AG20443 (cell line): ENCODE measurements at regions not wholly inside any gene's neighbourhood (a gene's known extent, or its start where the extent isn't known, plus 50 kb on each side); places are given as distances from the start of the nearest gene placed in this dataset.

Experiments
- DNase-seq: peaks from one replicate; pipeline ENCODE4 v3.0.0; 2012; ENCODE audit warnings: low spot score, mixed read lengths

DNA sequence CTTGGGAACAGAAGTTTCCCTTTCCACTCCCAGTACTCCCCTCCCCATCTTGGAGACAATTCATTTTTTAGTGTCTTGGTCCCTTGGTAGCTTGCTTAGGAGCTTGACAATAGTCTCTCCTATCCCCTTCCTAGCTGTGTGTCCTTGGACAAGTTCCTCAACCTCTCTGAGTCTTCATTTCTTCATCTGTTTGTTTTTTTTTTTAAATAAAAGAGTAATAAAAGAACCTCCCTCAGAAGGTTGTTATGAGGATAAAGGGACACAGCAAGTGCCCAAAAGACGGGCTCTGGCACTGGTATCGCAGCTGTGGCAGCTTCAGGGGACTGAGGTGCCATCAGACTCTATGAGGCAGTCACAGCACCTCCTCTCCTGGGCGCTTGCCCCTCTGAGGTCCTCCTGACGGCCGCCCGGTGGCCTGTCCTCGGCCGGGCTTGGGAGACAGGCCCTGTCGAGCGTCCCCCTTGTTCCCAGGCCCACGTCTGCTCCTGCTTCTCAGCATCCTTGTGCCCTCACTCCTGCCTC is 689.2 kb downstream of the MATN1 start:
- no peak for DNase-seq

DNA sequence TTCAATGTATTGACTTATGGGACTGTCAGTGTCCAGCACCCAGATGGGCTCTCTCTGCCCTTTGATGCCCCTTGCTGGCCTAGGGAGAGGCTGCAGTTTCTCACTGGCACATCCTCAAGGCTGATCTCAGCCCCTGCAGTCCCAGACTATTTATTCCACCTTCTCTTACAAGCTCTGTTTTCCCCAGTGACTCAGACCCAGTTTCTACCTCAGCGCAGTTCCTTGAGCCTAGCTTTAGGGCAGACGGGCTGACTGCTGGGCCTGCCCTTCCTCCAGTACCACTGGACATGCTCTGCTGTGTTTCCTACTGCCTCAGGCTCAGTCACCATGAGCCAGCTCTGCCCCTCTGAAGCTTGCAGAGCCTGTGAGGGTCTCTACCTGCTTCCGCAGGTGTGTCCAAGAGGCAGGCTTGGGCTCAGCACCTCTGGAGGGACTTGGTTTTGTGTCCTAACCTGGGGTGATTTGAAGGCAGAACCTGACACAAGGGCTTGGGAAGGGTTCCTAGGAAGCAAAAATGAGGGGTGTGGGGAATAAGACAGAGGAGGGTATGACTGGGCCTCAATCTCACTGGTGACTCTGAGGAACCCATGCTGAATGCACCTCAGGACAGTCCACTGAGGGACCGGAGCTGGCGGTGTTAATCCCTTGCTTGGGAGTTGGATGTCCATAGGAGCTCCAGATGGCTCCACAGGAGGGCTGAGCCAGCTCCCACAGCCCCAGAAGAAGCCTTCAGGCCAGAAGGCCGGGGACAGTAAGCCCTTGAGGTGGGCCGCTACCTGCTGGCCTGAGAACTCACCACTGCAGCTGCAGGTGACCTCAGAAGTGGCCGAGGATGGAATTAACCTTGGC is 689.9 kb downstream of the MATN1 start:
- no peak for DNase-seq

DNA sequence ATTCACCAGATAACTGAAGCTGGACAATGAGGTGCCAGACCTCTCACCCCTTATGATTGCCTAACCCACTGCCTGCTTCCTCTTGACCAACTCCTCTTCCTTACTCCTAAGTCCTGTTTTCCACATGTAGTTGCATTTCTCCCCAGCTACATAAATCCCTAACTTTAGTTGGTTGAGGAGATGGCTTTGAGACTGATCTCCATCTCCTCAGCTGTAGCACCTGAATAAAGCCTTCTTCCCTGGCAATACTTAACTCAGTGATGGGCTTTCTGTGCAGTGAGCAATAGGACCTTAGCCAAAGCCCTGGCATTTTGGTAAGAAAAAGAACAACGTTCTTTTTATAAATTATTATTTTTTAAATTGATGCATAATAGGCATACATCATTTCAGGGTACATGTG is 691.1 kb downstream of the MATN1 start:
- DNase-seq: no peak

DNA sequence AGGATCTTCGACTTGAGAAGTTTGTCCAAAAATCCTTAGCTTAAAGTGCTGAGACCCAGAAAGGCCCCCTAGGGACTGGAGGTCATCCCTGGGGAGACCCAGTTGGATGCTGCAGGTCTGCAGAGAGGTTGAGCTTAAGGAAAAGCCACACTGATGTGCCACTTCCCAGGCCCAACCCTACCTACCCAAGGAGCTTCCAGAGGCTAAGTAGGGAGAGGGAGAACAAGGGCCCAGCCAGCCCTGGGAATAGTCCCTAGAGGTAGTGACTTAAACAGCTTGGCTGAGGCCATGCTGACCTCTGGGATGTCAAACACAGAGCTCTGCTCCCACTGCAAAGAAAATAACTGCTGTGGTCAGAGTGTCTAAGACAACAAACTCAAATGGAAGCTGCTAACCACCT is 693.7 kb downstream of the MATN1 start:
- DNase-seq: no peak

DNA sequence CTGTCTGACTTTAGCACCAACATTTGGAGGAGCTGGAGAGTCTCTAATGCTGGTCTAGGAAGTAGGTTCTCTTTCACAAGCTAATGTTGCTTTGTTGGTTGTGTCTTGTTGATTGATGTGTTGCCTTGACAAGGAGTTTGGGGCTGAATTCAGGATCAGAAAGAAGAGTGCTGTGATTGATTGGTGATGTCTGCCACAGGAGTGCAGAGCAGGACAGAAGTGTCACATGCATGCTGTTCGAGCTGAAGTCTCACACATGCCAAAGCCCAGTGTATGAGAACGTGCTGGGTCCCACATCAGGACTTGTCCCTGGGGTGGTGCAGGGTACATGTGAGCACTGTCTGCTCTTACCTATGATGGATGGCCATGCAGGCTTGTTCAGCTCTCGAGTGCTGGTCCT is 694.4 kb downstream of the MATN1 start:
- DNase-seq: no peak

DNA sequence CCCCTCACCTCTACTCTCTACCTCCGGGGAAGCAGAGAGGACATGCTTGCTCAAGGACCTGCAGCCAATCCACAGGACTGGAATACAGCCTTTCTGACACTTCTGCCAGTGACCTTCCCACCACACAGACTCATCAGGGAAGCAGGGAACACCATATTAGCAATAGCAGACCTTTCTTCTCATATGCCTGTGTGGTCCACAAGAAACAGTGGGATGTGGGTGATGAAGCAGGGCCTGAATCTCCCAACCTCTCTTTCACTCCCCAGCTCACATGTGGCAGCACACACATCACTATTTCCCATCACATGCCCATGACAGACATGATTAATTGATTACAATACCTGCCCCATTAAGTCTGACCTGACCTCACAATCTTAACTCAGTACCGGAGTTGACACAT is 695.1 kb downstream of the MATN1 start:
- DNase-seq: no peak

DNA sequence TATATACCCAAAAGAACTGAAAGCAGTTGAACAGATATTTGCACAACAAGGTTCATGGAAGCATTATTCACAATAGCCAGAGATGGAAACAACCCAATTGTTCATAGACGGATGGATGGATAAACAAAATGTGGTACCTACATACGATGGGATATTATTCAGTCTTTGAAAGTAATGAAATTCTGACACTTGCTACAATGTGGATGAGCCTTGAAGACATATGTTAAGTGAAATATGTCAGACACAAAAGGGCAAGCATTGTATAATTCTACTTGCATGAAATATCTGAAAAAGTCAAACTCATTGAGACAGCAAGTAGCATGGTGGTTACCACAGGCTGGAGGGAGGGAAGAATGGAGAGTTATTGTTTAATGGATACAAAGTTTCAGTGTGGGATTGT is 696.1 kb downstream of the MATN1 start:
- no peak for DNase-seq

DNA sequence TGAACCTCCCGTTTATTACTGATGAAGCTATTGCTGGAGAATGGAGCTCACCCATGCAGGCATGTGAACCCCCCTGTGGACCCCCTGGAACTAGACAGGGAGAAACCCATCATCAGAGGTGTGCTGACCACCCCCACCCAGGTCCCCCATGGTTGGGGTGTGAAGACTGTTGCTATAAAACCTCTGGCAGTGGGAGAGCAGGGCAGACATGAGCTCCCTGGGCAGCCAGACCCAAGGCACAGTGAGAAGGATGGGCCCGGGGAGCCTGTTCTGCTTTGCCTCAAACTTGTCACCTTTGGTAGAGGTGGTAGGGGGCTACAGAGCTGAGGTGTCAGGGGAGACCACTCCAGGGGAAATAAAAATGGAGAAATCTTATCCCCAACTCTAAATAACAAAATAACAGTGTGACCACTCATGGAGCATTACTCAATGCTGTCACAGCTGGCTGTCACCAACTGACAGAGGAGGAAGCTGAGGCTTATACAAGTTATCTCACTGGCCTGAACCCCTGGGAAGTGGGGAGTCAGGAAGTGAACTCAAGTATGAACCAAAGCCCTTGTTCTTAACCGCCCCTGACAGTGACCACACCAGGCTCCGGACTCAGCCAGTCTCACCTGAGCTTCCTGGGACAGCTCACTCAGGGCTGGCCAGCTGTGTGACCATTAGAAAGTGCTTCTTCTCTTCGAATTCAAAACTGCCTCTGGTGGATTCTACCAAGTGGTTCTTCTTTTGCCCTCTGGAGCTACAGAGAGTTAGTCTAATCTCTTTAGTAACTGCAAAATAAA is 698.8 kb downstream of the MATN1 start:
- no peak for DNase-seq

DNA sequence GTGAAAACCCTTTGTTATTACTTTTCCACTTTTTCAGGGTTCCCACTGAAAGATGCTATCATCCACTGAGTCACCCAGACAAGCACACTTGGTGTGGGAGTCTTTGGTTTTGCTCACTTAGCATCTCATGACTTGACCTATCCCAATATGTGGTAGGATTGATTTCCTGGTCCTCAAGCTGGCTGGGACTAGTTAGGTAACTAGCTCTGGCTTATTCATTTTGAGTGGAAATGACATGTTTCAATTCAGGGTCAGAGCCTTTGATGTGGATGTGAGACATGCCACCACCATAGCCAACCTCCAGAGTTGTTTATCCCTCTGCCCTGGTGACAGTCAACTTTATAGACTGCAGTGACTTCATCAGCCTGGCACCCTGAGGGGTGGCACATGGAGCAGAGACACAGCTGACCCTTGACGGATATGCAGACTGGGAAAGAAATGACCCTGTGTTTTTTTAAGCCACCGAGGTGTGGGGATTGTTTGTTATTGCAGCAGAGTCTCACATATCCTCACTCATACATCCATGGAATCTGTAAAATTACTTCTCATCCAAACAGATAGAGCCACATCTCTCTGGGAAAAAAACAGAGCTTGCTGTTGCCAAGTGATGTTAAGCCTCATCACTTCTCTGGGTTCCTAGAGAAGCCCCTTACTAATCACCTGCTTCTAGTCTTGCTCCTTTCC is 699.9 kb downstream of the MATN1 start:
- DNase-seq: no peak

DNA sequence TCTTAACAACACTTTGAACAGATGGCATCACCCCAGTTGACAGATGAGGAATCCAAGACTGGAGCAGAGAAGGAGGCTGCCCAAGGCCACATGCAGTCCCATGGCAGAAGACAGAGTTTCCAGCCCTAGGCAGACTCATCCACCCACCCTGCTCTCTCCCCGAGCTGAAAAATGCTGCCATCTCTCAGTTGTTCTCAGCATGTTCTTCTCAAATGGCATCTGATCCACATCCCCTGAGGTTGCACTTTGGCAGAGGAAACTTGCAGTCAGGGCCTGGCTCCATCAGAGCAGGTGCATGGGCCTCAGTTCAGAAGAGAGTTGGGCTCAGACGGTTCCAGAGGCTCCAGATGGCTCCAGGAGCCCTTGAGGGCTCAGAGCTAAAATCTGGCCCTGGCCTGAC is 709.4 kb downstream of the MATN1 start:
- DNase-seq: no peak

DNA sequence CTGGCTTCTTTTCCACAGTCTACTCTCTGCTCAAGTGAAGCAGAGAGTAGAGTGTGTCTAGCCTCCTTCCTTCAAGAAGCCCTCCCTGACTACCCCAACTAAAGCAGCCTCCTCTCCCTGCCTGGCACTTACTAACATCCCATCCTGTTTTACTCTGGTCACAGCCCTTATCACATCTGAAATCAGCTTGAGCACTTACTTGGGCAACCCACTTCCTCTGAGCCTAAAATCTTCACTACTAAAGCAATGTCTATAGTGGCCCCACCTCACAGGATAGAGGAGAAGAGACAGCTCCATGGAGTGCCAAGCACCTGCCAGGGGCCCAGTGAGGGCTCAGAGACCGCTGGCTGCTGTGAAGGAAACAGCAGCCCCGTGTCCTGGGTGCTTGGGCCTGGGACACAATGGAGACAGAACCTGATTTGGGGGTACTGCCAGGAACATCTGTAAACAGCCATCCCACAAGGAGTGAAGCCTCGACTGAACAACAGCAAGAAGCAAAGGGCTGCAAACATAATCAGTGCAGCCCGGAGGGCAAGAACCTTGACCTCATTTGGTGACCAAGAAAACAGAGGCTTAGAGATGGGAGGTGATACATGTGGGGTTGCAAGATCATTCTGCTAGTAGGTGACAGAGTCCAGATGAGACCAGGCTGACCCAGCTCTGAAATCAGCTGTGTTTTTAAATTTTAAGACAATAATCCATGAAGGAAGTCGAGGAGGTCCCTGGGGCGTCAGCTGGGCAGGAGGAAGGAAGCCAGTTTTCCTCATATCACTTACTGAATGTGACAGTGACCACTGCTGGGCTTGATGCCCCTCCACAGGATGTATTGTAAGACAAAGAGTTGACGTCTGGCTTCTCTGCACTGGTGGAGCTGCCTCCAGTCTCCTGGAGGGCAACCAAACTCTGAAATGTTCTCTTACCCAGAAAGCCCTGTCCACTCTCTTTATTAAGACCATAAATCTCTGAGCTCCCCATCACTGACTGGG is 710.6 kb downstream of the MATN1 start:
- DNase-seq: peak; percentile 2

DNA sequence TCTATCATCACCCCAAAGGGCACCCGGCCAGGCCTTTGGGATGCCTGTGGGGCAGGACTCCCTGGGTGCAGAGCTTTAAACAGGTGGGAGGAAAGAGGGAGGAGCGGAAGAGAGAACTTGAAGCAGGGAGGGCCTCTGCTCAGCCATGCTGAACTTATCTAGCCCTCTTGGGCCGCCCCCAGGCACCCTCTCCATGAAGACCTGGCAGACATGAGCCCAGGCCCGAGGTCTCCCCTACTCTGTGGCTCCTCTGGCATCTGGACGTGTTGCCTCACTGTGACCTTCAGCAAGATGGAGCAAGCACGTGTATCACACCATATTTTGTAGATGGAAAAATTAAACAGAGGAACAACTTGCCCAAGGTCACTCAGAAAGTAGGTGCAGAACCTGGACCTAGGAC is 711.4 kb downstream of the MATN1 start:
- DNase-seq: peak; percentile 7

DNA sequence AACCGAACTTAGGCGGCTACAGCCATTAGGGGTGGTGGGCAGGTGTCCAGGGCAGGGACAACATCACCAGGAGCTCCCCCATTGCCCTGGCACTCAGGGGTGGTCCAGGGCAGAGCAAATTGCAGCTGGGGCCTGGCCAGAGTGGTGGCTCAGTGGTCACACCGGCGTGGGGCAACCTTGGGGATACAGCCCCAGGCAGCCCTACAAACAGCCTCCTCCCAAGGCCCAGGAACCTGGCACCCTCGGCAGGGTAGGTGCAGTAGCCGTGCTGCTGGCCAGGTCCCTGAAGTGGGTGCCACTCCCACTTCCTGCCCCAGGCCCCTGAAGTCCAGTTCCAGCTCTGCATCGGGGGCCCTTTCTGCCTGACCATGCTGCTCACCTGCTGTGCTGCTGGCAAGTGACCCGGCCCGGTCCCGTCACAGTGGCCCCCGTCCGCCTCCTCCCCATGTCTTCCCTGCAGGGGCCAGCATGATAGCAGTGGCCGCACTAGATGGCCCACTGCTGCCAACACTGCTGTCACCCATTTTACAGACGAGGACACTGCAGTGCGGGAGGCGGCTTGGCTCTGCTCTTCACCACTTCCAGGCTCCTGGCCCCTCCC is 712.8 kb downstream of the MATN1 start:
- no peak for DNase-seq

DNA sequence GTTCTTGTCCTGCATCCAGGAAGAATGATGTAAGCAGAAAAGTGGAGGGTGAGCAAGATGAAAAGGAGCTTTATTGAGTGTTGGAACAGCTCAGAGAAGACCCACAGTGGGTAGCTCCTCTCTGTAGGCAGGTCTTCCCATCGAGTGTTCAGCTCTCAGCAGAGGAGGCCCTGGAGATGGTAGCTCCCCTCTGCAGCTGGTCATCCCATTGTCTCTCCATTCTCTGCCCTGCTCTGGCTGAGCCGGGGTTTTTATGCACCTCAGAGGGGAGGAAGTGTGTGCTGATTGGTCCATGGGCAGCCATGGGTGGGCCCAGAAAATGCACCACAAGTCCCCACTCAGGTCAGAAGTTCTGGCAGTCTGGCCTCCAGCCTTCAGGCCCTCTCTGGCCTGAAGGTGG is 713.7 kb downstream of the MATN1 start:
- DNase-seq: no peak

DNA sequence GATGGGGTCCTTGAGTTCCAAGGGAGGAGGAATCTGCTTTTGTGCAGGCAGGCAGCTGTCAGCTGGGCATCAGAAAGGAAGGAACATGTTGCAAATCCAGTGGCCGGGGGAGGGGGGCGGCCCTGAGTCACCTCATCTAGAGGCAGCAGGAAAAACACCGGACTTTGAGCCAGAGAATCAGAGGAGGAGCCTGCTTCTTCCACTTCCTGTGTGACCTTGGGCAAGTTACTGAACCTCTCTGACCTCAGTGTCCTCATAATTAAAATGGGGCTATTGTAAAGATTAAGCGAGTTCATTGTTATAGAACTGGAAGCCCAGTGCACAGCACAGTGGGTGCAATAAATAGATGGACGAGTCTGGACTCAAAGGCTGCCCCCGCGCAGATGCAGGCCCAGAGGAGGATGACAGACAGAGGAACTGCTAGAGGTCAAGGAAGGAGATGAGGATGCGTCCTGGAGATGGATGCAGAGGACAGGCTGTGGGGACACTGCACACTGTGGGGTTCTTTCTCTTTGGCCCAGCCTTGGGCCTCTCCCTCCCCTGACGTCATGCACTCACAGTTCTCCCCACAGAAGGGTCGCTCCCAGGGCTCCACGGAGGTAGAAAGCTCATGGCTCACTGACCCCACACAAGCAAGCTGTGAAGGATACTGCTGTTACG is 714.3 kb downstream of the MATN1 start:
- DNase-seq: no peak

DNA sequence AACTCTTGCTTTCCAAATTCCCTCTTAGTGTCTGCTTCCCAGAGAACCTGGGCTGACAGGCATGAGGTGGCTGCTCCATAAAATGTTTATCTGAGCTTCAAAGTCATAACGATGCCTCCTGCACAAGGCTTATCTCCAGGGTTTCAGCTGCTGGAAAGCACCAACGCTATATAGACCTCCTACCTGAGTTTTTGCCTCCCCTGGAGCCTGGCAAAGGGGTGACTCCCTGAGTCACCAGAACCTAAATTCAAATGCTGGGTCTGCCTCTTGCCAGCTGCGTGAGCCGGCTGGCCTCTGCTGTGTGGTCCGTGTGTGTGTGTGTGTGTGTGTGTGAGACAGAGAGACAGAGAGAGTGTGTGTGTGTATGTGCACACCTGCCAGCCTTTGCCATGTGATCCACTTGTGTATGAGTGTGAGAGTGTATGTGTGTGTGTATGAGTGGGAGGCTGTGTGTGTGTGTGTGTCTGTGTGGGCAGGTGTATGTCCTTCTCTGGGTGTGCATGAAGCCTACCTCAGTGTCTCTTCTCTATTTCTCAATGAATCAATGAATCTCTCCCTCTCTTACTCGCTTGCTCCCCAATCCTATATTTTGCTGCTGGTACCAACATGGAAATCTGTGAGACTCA is 714.9 kb downstream of the MATN1 start:
- DNase-seq: no peak

DNA sequence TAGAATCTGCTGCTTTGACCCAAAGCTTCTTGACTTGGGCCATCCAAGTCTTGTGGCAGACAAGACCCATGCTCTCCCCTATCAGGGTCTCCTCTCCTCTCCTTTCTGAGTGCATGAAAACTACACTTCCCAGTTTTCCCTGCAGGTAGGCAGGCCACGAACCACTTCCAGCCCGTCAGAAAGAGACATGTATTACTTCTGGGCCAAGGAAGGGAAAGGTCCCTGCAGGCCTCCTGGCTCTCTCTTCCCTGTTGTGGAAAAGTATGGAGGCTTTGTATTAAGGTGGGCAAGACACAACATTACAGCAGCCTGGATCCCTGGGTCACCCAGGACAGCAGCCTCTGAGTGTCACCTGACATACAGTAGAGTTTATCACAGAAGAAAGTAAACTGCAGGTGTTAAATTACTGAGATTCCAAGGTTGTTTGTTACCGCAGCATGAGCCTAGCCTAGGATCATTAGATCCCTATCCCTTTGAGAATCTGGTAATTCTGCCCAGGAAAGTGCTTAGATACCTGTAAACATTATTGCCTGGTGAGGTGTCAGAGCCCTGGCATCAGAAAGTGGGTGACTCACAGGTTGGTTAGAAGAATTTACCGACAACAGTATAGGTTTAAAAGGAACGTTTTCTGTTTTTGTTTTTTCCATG is 717.3 kb downstream of the MATN1 start:
- no peak for DNase-seq

DNA sequence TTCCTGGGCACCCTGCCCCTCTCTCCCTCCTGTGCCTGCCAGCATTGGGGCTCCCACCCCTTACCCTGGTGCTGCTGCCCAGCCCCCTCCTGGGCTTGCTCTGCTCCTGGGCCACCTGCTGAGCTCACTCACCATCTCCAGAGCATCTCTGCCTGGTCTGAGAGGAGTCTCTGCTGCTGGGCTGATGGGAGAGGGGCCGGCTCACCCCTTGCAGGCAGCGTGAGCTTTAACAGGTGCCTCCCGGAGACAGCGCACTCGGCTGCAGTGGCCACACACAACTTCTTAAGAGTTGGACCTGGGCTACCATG is 721.7 kb downstream of the MATN1 start:
- DNase-seq: no peak

DNA sequence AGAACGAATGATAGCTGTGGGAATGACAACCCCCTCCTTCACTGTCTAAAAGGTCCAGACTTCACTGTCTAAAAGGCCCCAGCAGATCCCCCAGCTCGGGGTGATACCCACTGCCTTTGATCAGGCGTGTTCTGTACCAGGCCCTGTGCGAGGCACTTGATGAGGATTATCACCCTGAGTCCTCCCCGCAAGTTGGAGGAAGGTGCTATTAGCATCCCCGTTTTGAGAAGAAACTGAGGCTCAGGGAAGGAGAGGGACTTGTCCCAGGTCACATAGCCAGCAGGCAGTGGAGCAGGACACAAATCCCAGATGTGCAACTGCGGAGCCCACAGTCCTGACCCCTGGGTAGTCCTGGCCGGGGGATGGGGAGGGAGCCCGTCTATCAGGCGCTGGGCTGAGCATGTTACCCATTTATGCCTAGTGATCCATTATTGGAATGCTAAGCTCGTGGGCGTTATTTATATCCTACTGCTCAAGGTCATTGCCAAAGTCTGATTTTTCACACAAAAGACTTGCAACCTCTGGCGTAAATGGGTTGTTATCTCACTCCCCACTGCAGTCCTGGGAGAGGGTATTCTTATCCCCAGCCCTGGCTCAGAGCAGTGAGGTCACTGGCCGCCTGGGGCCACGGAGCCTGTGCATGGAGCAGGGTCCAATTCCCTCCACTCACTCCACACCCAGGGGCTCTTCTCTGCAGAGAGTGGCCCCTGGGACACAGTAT is 722.2 kb downstream of the MATN1 start:
- no peak for DNase-seq
